NCI-H1048 (cell line): ENCODE measurements at regions not wholly inside any gene's neighbourhood (a gene's known extent, or its start where the extent isn't known, plus 50 kb on each side); places are given as distances from the start of the nearest gene placed in this dataset.
"Not testable (repeated sequence)": the region's sequence is repeated elsewhere in the genome, so short reads cannot be mapped to it uniquely, and the experiment has no call there.

Experiments used
- DNase-seq: peaks from one replicate; lab custom pipeline; 2025; lab: John Stamatoyannopoulos, UW

DNA sequence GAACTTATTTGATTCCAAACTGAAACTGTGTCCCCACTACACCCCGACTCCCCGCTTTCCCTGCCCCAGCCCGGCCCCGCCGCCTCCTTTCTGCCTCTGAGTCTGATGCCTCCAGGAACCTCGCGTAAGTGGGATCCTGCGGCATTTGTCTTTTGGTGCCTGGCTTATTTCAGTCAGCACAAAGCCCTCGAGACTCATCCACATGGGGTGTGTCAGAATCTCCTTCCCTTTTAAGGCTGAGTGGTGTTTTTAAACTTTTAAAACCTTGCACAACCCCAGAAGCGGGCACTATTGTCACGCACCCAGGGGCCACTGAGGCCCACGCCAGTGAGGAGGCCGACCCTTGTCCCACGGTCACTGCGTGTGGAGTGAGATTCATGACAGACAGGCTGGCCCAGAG, 206.9 kb downstream of the NPIPB11 start:
- not testable (repeated sequence) for DNase-seq

DNA sequence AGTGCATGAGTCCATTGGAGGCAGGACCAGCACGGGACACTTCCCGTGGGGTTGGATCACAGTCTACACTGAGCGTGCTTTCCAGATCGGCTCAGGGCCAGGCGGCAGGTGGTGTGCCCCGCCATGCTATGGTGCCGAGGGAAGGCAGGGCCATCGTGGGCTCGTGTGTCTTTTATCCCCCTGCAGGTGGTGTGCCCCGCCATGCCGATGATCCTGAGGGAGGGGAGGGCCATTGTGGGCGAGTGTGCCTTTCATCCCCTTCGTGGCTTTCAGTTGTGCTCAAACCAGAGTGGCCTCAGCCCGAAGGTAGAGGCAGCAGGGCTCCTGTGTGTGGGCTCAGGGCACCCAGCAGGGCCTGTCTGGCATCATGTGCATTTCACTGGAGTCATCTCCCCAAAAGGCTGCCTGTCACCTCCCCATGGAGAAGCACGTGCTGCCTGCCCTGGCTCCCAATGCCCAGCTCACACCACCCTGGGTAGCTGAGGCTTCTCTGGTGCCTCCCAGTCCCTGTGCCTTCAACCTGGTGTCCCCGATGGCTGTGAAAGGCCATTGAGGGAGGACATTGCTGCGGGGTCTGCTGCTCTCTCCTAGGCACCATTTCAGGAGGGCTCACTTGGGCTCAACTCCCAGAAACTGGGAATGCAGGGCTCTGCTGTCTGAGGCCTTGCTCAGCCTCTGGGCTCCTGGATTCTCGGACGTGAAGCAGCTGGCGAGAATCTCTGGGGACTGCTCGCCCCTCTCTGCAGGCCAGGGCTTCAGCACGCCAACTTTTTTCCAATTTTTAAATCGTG, 207.6 kb downstream of the NPIPB11 start:
- no peak for DNase-seq

DNA sequence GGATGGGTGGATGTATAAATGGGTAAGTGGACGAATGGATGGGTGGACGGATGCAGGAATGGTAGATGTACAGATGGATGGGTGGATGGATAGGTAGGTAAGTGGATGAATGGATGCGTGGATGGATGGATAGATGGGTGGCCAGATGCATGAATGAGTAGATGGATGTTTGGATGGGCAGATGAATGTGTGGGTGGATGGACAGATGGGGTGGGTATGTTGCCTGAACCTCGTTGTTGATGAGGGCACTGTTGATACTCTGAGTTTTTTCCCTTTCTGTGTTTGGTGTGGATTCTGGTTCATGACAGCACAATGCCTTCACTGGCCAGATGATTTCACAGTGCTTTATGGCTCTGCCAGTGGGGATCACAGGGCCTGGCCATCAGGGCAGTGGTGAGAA, 208.3 kb downstream of the NPIPB11 start:
- DNase-seq, result no peak

DNA sequence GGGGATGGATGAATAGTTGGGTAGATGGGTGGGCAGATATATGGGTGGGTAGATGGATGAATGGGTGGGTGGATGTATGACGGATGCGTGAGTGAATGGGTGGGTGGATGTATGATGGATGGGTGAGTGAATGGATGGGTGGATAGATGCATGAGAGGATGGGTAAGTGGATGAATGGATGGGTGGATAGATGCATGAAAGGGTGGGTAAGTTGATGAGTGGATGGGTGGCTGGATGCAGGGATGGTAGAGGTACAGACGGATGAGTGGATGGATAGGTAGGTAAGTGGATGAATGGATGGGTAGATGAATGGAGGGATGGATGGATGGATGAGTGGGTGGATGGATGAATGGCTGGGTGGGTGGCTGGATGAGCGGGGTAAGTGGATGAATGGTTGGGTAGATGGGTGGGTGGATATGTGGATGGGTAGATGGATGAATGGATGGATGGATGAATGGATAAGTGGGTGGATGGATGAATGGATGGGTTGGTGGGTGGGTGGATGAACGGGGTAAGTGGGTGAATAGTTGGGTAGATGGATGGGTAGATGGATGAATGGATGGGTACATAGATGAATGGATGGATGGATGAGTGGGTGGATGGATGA, 208.9 kb downstream of the NPIPB11 start:
- DNase-seq, result not testable (repeated sequence)

DNA sequence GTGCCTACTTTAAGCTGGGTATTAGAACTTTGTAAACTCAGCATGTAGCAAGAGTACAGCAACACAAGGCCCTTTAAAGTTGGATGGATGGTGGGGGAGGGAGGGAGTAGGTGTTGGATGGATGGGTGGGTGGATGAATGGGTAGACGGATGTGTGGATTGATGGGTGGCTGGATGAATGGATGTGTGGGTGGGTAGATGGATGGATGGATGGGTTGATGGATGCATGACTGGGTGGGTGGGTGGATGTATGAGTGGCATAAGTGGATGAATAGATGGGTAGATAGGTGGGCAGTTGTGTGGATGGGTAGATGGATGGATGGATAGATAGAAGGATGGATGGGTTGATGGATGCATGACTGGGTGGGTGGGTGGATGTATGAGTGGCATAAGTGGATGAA, 209.8 kb downstream of the NPIPB11 start:
- DNase-seq, result not testable (repeated sequence)

DNA sequence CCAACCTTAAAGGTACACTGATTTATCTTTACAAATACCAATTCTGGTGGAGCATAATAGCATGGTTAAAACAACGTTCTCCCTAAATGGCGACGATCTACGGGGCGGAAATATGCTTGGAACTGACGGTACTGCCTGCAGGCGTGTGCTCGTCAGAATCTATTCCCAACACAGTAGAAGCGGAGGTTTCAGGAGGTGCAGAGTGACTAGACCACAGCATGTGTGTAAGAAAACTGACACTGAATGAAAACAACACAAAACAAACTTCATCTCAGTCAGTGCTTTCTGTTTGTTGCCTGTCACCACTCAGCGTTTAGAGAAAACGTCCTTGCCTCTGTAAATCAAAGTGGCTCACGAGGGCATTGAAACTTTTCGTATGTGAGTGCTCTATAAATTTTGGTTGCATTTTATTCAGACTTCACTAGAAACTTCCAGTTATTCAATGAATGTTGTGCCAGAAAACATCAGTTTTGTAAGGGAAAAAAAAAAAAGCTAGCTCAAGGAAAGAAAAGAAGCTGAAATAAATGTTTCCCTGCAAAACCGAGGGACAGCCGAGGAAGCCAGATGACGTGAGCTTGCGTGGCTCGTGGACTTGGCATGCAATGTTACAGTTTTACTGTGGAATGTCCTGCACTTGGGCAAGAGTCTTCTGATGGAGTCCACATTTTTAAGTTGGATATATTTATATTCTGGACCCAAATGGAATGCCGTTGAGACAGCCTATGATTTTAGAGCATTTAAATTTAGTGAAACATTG, 210.4 kb downstream of the LAT start:
- DNase-seq, result not testable (repeated sequence)

DNA sequence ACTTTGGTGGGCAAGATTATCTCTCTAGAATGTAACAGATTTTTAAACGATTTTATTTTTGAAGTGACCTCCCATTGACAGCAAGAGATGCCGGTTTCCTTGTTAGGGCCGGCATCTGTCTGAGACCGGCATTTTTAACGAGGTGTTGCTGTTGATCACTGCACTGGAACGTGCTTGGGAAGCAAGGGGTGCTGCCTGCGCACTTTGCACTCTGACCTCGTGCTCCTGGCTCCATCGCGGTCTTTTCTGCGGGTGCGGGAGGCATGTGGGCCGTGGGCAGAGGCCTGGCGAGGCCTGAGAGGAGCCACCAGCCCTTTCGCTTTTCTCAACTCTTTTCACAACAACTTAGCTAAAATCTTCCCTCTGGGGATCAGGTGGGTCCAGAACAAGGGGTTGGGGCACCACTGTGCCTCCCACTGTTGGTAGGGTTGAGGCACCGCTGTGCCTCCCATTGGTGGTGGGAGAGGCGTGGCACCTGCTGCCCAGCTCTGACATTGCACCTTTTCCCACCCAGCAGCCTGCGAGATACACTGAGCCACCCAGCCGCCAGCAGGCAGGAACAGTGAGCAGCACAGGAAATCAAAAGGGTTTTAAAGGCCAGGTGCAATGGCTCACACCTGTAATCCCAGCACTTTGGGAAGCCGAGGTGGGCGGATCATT, 209.5 kb downstream of the LAT start:
- not testable (repeated sequence) for DNase-seq

DNA sequence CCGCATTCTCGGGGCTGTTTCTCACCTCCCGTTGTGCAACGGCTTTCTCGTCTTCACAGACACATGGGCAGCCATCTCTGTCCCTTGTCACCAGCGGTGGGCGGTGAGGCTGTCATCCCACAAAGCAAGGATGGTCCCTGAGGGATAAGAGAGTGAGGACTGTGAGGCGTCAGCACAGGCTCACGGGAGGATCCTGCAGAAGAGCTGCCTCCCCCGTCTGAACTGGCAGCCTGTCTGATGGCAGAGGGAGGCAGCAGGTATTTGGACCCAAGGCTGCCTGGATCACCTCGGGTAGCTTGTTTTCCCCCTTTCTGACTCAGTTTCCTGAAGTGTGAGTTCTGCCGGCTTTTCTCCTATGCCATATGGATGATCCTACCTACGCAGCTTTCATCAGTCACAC, 208.8 kb downstream of the LAT start:
- DNase-seq, result not testable (repeated sequence)

DNA sequence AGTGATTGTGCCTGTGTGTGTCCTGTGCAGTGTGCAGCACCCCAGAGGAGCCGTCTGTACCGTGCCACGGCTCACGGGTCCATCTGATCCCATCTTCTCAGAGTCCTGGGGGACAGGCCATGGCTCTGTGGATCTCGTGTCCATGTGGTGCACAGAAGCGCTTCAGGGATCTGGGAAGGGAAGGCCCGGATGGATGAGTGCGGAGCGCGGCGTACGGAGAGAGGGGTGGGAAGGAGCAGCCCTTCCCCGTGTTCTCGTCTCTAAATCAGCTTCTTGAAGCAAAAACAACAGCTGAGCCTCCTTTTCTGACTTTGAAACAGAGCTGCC, 208.4 kb downstream of the LAT start:
- DNase-seq, result not testable (repeated sequence)

DNA sequence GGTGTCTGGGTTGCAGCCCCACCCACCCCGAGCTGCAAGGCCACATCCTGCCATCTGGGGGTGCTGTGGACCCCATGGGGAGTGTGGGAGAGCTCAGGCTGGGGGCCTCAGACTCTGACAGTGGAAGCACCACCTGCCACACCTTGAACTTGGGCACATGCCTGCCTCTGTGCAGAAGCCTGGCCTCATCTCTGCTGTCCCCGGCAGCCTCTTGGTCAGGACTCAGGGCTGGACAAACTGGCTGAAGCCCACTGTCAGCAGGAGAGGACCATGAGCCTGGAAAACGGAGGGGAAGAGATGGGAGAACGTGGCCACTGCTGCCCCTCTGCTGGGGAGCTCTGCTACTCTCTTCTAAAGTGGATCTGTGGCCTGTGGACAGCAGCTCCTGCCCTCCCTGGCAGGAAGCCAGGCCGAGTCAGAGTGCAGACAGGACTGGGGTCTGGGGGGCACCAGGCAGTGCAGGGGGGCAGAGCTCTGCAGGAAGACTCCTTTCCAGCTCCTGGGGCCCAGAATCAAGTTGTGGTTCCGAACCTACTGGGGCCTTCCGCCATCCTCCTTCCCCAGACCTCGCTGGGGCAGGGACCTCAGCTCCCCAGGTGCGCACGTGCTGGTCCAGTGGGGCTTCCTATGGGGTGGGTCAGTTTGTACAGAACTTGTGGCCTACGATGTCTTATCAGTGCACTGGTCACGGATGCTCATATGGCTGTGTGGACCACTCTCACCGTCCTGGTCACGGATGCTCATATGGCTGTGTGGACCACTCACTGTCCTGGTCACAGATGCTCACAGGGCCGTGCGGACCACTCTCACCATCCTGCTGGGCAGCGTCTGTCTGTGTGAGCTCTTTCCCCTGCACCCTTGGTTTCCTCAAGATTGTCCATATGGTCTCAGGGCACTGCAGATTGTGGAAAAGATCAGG, 207.7 kb downstream of the LAT start:
- no peak for DNase-seq

DNA sequence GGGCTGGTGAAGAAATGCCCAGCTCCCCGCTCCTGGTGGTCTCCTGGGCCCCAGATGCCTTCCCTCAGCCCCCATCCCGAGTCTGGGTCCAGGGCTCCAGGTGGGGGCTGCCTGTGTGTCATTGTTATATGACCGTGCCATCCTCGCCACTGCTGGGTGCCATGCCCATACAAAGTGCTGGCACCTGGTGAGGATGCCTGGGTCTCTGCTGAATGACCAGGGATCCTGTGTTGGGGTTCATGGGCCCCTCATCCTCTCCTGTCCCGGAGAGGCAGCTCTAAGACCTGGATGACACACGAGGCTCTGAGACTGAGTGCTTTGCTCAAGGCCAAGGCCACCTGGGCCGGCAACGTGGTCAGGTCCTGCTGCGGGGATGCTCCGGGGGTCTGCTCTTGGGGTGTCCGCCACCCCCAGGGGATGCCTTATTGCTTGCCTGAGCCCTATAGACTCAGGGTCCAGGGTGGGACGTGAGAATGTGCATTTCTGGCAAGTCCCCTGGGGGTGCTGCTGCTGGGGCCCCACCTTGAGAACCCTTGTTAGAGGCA, 206.9 kb downstream of the LAT start:
- not testable (repeated sequence) for DNase-seq

DNA sequence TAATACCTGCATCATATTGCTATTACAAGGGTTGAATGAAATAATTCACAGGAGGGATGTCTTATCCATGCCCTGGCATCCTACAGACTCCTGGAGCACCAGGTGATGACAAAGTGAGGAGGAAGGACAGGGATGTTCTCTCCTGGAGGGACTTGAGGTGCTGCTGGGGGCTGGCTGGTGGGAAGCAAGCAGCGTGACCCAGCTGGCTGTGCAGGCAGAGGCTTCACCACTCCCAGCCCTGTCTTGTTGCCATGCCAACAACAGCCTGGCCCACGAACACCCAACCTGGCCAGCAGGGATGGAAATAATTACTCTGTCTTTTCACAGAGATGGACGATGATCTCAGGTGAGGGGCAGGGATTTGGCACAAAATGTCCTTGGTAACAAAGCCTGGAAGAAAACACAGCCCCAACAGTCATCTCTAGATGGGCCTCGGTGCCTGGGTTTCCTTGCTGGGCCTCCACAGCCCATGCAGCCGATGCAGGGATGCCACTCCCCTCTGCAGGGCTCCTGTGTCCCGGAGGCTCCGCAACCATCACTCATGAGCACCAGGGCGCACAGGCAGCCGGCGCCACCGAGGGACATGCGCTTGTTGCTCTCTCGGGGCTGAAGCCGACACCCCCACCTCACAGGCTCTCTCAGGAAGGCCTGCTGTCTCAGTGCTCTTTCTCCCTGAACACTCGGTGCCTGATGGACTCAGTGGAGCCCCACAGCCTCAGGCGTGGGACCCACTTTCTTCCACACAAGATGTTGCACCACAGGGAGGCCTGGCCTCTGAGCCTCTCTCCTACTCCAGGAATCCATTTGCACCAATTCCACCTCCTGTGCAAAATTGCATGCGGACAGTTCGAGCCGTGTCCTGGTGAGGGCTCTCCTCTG, 205.9 kb downstream of the LAT start:
- DNase-seq, result not testable (repeated sequence)

DNA sequence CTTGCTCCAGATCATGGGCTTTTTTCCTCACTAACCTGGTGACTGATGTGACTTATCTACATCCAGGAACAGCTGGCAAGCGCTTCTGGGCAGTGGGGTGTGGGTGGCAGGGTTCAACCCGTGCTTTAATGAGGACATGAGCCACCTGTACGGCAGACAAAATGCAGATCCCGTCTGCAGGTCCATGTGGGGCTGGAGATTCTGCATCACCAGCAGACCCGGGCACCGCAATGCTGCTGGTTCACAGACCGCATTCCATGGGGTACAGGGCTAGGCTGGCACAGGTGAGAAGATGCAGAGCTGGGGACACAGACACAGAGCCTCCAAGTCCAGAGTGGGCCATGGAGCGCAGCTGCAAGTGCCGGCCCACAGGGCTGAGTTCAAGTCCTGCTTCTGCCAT, 204.0 kb downstream of the LAT start:
- DNase-seq, result not testable (repeated sequence)

DNA sequence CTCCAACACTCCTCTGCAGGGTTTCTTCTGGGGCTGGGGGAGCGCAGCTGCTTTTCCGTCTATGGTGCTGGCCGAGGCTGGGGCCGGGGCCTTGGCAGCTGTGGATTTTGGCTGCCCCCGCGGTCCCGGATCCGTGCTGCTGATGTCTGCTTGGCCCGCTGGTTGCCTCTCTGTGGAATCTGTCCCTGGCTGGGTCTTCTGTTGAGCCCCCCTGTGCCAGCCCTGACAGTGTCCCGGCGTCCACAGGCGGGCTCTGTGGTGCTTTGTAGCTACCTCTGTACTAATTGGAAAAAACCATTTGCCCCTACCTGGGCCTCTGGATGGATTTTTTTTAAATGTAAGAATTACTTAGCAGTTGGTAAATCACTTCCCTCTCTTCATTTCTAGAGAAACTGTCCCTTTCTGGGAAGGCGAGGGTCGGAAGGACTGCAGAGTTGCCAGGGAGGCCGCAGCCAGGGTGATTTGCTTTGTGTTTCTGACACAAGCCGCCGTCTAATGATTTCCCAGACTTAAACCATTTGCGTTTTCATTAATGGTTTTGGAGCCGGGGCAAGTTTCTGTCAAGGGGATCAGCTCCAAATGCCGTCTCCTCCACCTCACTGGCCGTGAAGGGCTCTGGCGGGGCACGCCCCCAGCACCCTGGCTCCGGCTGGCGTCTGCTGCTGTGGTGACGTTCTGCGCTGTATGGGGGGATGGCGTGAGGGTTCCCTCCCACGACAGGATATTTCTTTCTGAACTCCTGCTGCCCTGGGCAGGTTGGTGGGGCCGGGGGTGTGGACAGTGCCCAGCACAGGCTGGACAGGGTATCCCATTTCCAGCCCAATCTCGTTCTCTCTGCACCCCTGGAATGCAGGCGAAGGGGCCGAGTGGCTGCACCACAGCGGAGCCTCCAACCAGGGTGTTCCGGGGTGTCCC, 201.7 kb downstream of the LAT start:
- DNase-seq, result not testable (repeated sequence)

DNA sequence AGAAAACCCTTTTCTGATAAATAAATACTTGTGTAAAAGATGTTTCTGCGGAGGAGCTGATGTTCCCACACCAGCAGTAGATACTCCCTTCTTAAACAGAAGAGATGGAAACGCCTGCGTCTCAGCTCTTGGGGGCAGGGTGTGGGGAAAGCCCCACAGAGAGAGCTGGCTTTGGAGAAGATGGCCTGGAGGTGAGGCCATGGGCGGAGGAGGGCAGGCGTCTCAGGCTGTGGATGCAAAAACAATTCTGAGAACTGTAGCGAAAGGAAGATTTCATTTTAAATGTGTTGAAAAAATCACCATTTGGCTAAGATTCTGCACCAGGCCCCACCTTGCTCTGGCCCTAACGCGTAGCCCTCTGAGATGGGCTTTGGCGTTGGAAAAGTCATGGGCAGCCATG, 201.0 kb downstream of the LAT start:
- not testable (repeated sequence) for DNase-seq

DNA sequence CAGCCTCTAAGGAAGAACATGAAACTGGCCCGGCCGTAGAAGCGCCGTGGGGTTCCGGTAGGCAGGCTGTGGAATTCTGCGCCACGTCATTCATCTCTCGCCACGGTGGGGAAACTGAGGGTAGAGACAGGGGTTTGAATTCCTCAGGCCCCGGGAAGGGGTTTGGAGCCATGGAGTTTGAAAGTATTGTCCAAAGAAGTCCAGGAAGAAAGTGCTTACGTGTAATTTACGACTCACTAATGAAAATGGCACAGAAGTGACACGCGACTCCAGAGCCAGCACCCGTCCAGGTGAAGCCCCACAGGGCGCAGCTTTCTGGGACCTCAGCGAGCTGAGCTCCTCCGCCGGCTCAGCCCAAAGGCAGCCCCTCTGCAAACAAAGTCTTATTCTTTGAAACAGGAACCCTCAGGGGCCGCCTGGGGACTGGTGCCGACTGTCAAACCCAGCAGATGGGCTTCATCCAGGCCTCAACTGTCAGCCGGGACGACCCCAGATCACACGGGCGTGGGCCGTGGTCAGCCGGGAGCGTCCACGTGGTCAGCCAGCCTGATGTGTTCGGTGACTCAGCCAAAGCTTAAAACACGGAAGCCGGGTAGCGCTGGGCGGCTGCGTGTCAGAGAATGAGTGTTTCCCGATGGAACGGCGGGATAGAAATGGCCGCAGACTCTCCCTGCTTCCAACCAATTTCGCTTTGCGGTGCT, 200.0 kb downstream of the LAT start:
- DNase-seq, result not testable (repeated sequence)

DNA sequence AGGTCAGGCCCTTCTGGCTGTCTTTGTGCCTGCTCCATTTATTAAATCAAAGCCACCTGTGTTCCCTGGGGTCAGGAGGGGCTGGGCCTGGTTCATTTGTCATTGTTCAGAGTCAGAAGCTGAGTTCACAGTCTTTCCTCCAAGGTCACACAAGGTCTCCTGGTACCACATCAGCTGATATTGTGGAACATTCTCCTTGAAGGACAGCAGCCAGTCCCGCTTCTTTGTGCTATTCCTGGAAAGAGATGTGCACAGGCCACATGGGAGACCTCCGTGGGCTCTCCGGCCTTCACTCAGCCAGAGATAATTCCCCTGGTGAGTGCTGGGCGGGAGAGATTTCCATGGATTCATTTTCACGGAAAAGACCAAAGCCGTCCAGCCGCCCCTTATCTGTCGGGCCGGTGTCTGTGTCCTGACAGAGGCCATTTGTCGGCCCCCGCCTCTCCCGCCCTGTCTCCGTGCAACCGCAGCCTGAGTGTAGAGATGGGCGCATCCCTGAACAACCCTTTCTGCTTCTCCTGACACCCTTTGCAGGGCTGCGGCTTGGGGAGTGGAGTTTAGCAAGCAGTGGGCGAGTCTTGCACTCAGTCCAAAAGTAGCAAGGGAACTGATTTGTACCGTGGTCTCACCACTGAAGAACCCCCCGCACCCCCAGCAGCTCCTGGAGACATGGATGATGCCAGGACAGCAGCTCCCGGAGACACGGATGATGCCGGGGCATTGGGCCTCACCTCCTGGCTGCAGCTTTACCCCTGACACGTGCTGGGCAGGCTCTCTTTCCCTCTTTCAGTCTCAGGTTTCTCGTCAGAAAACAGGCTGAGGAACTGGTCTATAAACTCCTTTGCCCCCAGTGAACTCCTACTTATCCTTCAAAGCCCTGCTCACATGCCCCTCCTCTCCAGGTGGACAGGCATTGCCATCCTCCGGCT, 198.4 kb downstream of the LAT start:
- not testable (repeated sequence) for DNase-seq
